Mucosa of descending colon (tissue), 3 donors: ENCODE measurements at regions not wholly inside any gene's neighbourhood (a gene's known extent, or its start where the extent isn't known, plus 50 kb on each side); places are given as distances from the start of the nearest gene placed in this dataset.

Source experiments
- ATAC-seq: fragments of 200-7000 bp; cut with Tn5 transposase; one replicate; pipeline ENCODE4 v1.9.1; 2020; ENCODE audit warnings: mild to moderate bottlenecking, moderate library complexity
- DNase-seq, 3 donors: peaks; one replicate each; pipeline ENCODE4 v3.0.0-alpha.2; 2020
- H3K36me3 ChIP-seq: fragments of 200-600 bp; one replicate; pipeline ENCODE4 v1.8.0; 2021; ENCODE audit warnings: low read depth, mild to moderate bottlenecking
- H3K4me1 ChIP-seq: fragments of 200-600 bp; one replicate; pipeline ENCODE4 v1.8.0; 2021; ENCODE audit warnings: low read depth, mild to moderate bottlenecking
- H3K4me3 ChIP-seq: fragments of 200-600 bp; one replicate; pipeline ENCODE4 v1.8.0; 2021; ENCODE audit warnings: mild to moderate bottlenecking
- H3K9me3 ChIP-seq: fragments of 200-600 bp; one replicate; pipeline ENCODE4 v1.8.0; 2021; ENCODE audit warnings: mild to moderate bottlenecking
- CTCF ChIP-seq: fragments of 200-600 bp; IDR thresholded peaks from one replicate; pipeline ENCODE4 v1.8.0; 2022; ENCODE audit warnings: antibody characterized with exemption, mild to moderate bottlenecking
- intact Hi-C, 2 donors: fragments of 100-400 bp; cut with DNase I in 1 of 2; cut with micrococcal nuclease in 1 of 2; formaldehyde crosslinking; loops; one replicate each; pipeline versions ENCODE4 v1.11.0 to v1.11.1; 2022; cut with DNase I, micrococcal nuclease
- donor health status: DM: no; HTN: no; CAD: no; lungs with moderate emphysema.
- donor health status: DM: no; HTN: no; CAD: no.
- donor health status: DM: no; HTN: yes; CAD: no.

- DNase-seq = no peak
- no peak for ATAC-seq
- intact Hi-C loops = no loop called here
- TF ChIP-seq CTCF = no peak
- Histone ChIP-seq H3K36me3 (no peaks in the 10 kb centered on the region), H3K4me3 (no peak overlapping the region), H3K9me3 (no peaks in the 10 kb centered on the region), H3K4me1 (no peaks in the 10 kb centered on the region)
Observed at GRCh38 chr15:61393524-61393923, 164.4 kb upstream of the RORA start.

- H3K4me1 ChIP-seq = no peaks in the 10 kb centered on the region
- DNase-seq (no peak), ATAC-seq (no peak)
- no peaks in the 10 kb centered on the region for H3K9me3 ChIP-seq
- H3K36me3 ChIP-seq = no peaks in the 10 kb centered on the region
- no peak for TF ChIP-seq CTCF
- no peak overlapping the region for H3K4me3 ChIP-seq
- intact Hi-C loops = no loop called here
Observed at GRCh38 chr15:61390138-61390537, 161.0 kb upstream of the RORA start.

- Histone ChIP-seq H3K36me3 (no peaks in the 10 kb centered on the region), H3K4me3 (no peak overlapping the region), H3K9me3 (no peaks in the 10 kb centered on the region), H3K4me1 (no peaks in the 10 kb centered on the region)
- DNase-seq (no peak), ATAC-seq (no peak)
- intact Hi-C loops = no loop called here
- TF ChIP-seq CTCF = no peak
Observed at GRCh38 chr15:61389334-61390028, 160.4 kb upstream of the RORA start.

- no peaks in the 10 kb centered on the region for H3K9me3 ChIP-seq
- DNase-seq = no peak
- no peak for TF ChIP-seq CTCF
- no peak overlapping the region for H3K4me3 ChIP-seq
- H3K36me3 ChIP-seq = no peaks in the 10 kb centered on the region
- no peak for ATAC-seq
- no peaks in the 10 kb centered on the region for H3K4me1 ChIP-seq
- intact Hi-C loops = no loop called here
Observed at GRCh38 chr15:61387675-61388074, 158.6 kb upstream of the RORA start.

DNA sequence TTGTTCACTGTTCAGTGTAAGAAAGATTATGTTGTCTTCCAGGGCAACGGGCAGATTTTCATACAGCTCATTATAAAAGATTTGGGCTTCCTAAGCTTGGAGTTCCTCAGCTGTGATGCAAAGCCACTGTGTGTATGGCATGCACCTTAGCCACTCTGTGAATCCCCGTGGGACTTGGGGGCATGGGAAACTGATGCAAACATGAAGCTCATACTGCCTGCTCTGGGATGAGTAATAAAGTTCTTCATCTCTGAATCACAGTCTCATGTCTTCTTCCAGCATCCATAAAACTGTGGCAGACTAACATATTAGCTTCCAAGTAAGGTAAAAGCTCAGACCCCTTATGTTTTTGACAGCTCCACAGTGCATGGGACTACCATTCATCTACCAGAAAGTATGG lies 154.3 kb upstream of the RORA start:
- H3K4me3 ChIP-seq = no peak overlapping the region
- H3K4me1 ChIP-seq = no peaks in the 10 kb centered on the region
- no peak for TF ChIP-seq CTCF
- no peaks in the 10 kb centered on the region for H3K36me3 ChIP-seq
- no peaks in the 10 kb centered on the region for H3K9me3 ChIP-seq
- intact Hi-C loops = no loop called here
- DNase-seq = no peak
- no peak for ATAC-seq

DNA sequence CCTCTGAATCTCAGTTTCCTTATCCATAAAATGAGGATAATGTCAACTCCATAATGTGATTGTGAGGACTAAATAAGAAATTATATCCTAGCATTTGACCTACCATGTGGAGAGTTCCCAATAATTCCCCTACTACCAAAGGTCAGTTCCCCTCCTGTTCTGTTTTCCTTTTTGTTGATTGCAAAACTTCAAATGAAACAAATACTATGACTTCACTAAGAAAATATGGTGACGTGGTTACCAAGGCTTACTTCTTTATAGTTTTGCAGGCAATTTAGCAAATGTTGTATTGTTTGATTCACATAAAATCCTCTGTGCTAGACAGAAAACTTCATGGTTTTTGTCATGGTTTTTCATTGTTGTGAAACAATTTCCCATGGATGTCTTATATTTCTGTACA lies 153.8 kb upstream of the RORA start:
- ATAC-seq = no peak
- intact Hi-C loops = no loop called here
- no peak for TF ChIP-seq CTCF

More for the DNA sequence above, 153.8 kb upstream of the RORA start:
- Histone ChIP-seq H3K9me3 (no peaks in the 10 kb centered on the region), H3K4me3 (no peak overlapping the region), H3K36me3 (no peaks in the 10 kb centered on the region), H3K4me1 (no peaks in the 10 kb centered on the region)
- DNase-seq = no peak
